Liver (tissue), 8 donors: ENCODE measurements at regions not wholly inside any gene's neighbourhood (a gene's known extent, or its start where the extent isn't known, plus 50 kb on each side); places are given as distances from the start of the nearest gene placed in this dataset.
A peak's percentile ranks its signal among the peaks of the same experiment; 100 is the strongest.

Experiments
- DNase-seq: peaks from one replicate; pipeline ENCODE4 v3.0.0-alpha.2; 2017; ENCODE audit warnings: low spot score
- H3K27ac ChIP-seq, 2 donors: one replicate each; pipeline ENCODE4 v1.7.0; 2013; ENCODE audit warnings: inconsistent platforms in 2 of 2, low read length in 2 of 2, control low read depth in 1 of 2, low read depth in 1 of 2, mild to moderate bottlenecking in 1 of 2
- H3K27me3 ChIP-seq, 4 donors: one replicate each; pipeline versions ENCODE4 v1.6.1 to v1.7.0; 2013; ENCODE audit warnings: low read length in 3 of 4, inconsistent platforms in 1 of 4, mild to moderate bottlenecking in 1 of 4, moderate library complexity in 1 of 4; ENCODE audit not compliant: control insufficient read depth in 4 of 4, insufficient read depth in 4 of 4
- H3K36me3 ChIP-seq, 4 donors: one replicate each; pipeline versions ENCODE4 v1.6.1 to v1.7.0; 2013; ENCODE audit warnings: low read length in 3 of 4, mild to moderate bottlenecking in 3 of 4, low read depth in 1 of 4, moderate library complexity in 1 of 4; ENCODE audit not compliant: control insufficient read depth in 4 of 4, insufficient read depth in 3 of 4
- H3K4me1 ChIP-seq, 4 donors: one replicate each; pipeline versions ENCODE4 v1.6.1 to v1.7.0; 2013; ENCODE audit warnings: low read length in 3 of 4, mild to moderate bottlenecking in 3 of 4, moderate library complexity in 1 of 4; ENCODE audit not compliant: control insufficient read depth in 4 of 4, insufficient read depth in 4 of 4
- H3K4me3 ChIP-seq, 3 donors: one replicate each; pipeline versions ENCODE4 v1.6.1 to v1.7.0; 2013; ENCODE audit warnings: low read length in 3 of 3, control low read depth in 1 of 3, low read depth in 1 of 3, mild to moderate bottlenecking in 1 of 3
- H3K9ac ChIP-seq, 2 donors: one replicate each; pipeline ENCODE4 v1.7.0; 2013; ENCODE audit warnings: low read length in 2 of 2, mild to moderate bottlenecking in 2 of 2, moderate library complexity in 2 of 2, control low read depth in 1 of 2, low read depth in 1 of 2
- H3K9me3 ChIP-seq, 4 donors: one replicate each; pipeline versions ENCODE4 v1.6.1 to v1.7.0; 2013; ENCODE audit warnings: low read length in 3 of 4; ENCODE audit not compliant: control insufficient read depth in 4 of 4
- EGR1 ChIP-seq, 2 donors: IDR thresholded peaks; 2 replicates each; pipeline ENCODE4 v1.6.1; 2016 to 2018; ENCODE audit warnings: antibody characterized with exemption in 2 of 2, low read depth in 2 of 2
- FOXA1 ChIP-seq: IDR thresholded peaks from 2 replicates; pipeline ENCODE4 v1.6.1; 2016; ENCODE audit warnings: antibody characterized with exemption
- FOXA2 ChIP-seq: IDR thresholded peaks from 2 replicates; pipeline ENCODE4 v1.6.1; 2016; ENCODE audit warnings: antibody characterized with exemption
- GABPA ChIP-seq, 2 donors: IDR thresholded peaks in 1 of 2; conservative IDR thresholded peaks in 1 of 2; 2 replicates each; pipeline ENCODE4 v1.6.1; 2016; ENCODE audit warnings: antibody characterized with exemption in 2 of 2, mild to moderate bottlenecking in 1 of 2, moderate library complexity in 1 of 2
- HNF4A ChIP-seq, 2 donors: conservative IDR thresholded peaks; 2 replicates each; pipeline ENCODE4 v1.6.1; 2016; ENCODE audit warnings: antibody characterized with exemption in 2 of 2, mild to moderate bottlenecking in 2 of 2
- HNF4G ChIP-seq: IDR thresholded peaks from 2 replicates; pipeline ENCODE4 v1.6.1; 2016; ENCODE audit warnings: antibody characterized with exemption
- JUND ChIP-seq, 2 donors: IDR thresholded peaks; 2 replicates each; pipeline ENCODE4 v1.6.1; 2016; ENCODE audit warnings: antibody characterized with exemption in 2 of 2
- MAX ChIP-seq: IDR thresholded peaks from 2 replicates; pipeline ENCODE4 v1.6.1; 2016; ENCODE audit warnings: antibody characterized with exemption
- RAD21 ChIP-seq, 2 donors: IDR thresholded peaks; 2 replicates each; pipeline ENCODE4 v1.6.1; 2016; ENCODE audit warnings: antibody characterized with exemption in 2 of 2, mild to moderate bottlenecking in 2 of 2
- REST ChIP-seq: IDR thresholded peaks from 2 replicates; pipeline ENCODE4 v1.6.1; 2016; ENCODE audit warnings: antibody characterized with exemption, mild to moderate bottlenecking
- RXRA ChIP-seq, 2 donors: IDR thresholded peaks; 2 replicates each; pipeline ENCODE4 v1.6.1; 2017 to 2018; ENCODE audit warnings: antibody characterized with exemption in 2 of 2, mild to moderate bottlenecking in 1 of 2
- SP1 ChIP-seq: IDR thresholded peaks from 2 replicates; pipeline ENCODE4 v1.6.1; 2018; ENCODE audit warnings: antibody characterized with exemption, mild to moderate bottlenecking
- TAF1 ChIP-seq: conservative IDR thresholded peaks from 2 replicates; pipeline ENCODE4 v1.6.1; 2016; ENCODE audit warnings: antibody characterized with exemption, mild to moderate bottlenecking
- YY1 ChIP-seq: IDR thresholded peaks from 2 replicates; pipeline ENCODE4 v1.6.1; 2016; ENCODE audit warnings: antibody characterized with exemption, mild to moderate bottlenecking
- WGBS: extraction: QIAGEN DNeasy Blood & Tissue Kit; methylation state at CpG from one replicate; pipeline ENCODE4 v1.1.7; 2013; 5-methylcytosine and 5-hydroxymethylcytosine counted together
- TF ChIP-seq, protein P1 (sequence below): IDR thresholded peaks from 2 replicates; pipeline ENCODE4 v1.6.1; 2016; ENCODE audit warnings: antibody characterized with exemption
- TF ChIP-seq, protein P2 (sequence below): fragments of 150-350 bp; IDR thresholded peaks from 2 replicates; pipeline ENCODE4 v1.5.1; 2017; ENCODE audit warnings: improper control_type of control experiment, low read depth, low read length; ENCODE audit not compliant: missing input control
- TF ChIP-seq, protein P3 (sequence below): IDR thresholded peaks from 2 replicates; pipeline ENCODE4 v1.6.1; 2016; ENCODE audit warnings: antibody characterized with exemption
- donor health status: healthy.
- donor health status: healthy.
- donor health status: healthy.
- donor health status: healthy.
- donor health status: healthy.

DNA sequence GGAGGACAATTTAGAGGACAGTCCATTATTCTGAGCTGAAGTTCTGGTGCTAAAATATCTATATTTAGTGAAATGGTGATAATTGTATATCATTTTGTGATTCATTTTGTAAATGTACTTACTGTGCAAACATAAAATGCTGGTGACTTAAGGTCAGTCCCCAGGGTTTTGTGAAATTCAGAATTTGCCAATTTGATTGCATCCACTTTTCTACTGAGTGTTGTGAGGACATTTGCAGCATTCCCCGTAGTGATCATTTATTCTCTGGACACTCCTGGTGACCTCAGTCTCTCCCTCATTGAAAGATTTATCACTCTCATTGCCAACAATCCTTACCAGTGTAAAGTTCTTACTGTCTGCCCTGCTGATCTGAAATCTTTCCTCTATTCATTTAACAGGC is 98.2 kb downstream of the SOCS6 start (continued):
- TF ChIP-seq, protein P1, sequence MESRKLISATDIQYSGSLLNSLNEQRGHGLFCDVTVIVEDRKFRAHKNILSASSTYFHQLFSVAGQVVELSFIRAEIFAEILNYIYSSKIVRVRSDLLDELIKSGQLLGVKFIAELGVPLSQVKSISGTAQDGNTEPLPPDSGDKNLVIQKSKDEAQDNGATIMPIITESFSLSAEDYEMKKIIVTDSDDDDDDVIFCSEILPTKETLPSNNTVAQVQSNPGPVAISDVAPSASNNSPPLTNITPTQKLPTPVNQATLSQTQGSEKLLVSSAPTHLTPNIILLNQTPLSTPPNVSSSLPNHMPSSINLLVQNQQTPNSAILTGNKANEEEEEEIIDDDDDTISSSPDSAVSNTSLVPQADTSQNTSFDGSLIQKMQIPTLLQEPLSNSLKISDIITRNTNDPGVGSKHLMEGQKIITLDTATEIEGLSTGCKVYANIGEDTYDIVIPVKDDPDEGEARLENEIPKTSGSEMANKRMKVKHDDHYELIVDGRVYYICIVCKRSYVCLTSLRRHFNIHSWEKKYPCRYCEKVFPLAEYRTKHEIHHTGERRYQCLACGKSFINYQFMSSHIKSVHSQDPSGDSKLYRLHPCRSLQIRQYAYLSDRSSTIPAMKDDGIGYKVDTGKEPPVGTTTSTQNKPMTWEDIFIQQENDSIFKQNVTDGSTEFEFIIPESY, result peak; percentile 13

DNA sequence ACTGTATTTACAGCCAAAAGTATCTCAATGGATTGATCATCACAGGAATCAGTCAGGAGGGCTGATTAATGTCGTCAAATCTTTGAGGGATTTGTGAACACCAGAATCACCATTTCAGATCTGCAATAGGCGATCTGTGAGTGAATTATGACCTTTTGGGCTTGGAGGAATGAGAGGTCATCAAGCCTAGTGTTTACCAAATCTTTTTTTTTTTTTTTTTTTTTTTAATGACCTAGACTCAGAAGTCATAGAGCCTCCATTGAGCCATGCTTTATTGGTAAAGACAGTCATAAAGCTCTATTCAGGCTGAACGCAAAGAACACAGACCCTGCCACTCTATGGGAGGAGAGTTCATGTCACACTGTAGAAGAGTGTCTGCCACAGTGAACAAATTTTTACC is 97.7 kb downstream of the SOCS6 start:
- WGBS, result 53% methylated on average over 3 of the region's 3 CpGs

More for the DNA sequence above, 97.7 kb downstream of the SOCS6 start:
- DNase-seq, result no peak
- H3K9me3 ChIP-seq, result no peaks in the 10 kb centered on the region
- no peak overlapping the region for H3K4me3 ChIP-seq
- no peaks in the 10 kb centered on the region for H3K36me3 ChIP-seq
- peak overlapping the region; percentile 38 to 80 for H3K27ac ChIP-seq
- no peak for TF ChIP-seq FOXA2
- TF ChIP-seq RXRA (IDR thresholded peaks at IDR 0.05), result no peak
- TF ChIP-seq TAF1, result no peak
- TF ChIP-seq HNF4G, result no peak
- TF ChIP-seq GABPA (IDR thresholded peaks at IDR 0.05 in 1 of 2, conservative IDR thresholded peaks at IDR 0.05 in 1 of 2), result no peak
- no peak for TF ChIP-seq SP1
- TF ChIP-seq REST, result no peak
- TF ChIP-seq JUND (IDR thresholded peaks at IDR 0.05), result no peak
- no peak for TF ChIP-seq HNF4A (conservative IDR thresholded peaks at IDR 0.05)
- TF ChIP-seq EGR1 (IDR thresholded peaks at IDR 0.05; ENCODE audit: low read depth in 2 of 2), result no peak
- TF ChIP-seq MAX, result no peak
- TF ChIP-seq YY1, result no peak
- TF ChIP-seq, protein P1, result no peak
- no peak for TF ChIP-seq FOXA1
- TF ChIP-seq RAD21 (IDR thresholded peaks at IDR 0.05), result no peak
- TF ChIP-seq, protein P2, sequence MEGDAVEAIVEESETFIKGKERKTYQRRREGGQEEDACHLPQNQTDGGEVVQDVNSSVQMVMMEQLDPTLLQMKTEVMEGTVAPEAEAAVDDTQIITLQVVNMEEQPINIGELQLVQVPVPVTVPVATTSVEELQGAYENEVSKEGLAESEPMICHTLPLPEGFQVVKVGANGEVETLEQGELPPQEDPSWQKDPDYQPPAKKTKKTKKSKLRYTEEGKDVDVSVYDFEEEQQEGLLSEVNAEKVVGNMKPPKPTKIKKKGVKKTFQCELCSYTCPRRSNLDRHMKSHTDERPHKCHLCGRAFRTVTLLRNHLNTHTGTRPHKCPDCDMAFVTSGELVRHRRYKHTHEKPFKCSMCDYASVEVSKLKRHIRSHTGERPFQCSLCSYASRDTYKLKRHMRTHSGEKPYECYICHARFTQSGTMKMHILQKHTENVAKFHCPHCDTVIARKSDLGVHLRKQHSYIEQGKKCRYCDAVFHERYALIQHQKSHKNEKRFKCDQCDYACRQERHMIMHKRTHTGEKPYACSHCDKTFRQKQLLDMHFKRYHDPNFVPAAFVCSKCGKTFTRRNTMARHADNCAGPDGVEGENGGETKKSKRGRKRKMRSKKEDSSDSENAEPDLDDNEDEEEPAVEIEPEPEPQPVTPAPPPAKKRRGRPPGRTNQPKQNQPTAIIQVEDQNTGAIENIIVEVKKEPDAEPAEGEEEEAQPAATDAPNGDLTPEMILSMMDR, result no peak
- TF ChIP-seq, protein P3, sequence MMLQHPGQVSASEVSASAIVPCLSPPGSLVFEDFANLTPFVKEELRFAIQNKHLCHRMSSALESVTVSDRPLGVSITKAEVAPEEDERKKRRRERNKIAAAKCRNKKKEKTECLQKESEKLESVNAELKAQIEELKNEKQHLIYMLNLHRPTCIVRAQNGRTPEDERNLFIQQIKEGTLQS, result no peak
- H3K4me1 ChIP-seq, result peaks cover 0 to 14% (median 7%) of the 10 kb centered on the region in 4 donors
- no peaks in the 10 kb centered on the region for H3K27me3 ChIP-seq
- H3K9ac ChIP-seq, result no peak overlapping the region
